ENCODE measurements at regions not wholly inside any gene's neighbourhood (a gene's known extent, or its start where the extent isn't known, plus 50 kb on each side); places are given as distances from the start of the nearest gene placed in this dataset.

GRCh38 chr2:42980764-42981416, 188.5 kb upstream of the HAAO start:
- Histone ChIP-seq H3K4me1 (peaks cover 33% of the 10 kb centered on the region), H3K36me3 (no peaks in the 10 kb centered on the region), H3K4me3 (no peak overlapping the region), H3K27ac (no peak overlapping the region), H3K4me2 (no peak overlapping the region), H3K27me3 (no peaks in the 10 kb centered on the region), H3K9me3 (no peaks in the 10 kb centered on the region), H4K20me1 (no peaks in the 10 kb centered on the region), H3K9ac (no peak overlapping the region)
- no peak for TF ChIP-seq Cebpa-rat (IDR thresholded peaks at IDR 0.05)

GRCh38 chr2:42979870-42980763, 187.7 kb upstream of the HAAO start:
- Histone ChIP-seq H3K27ac (no peak overlapping the region), H3K4me3 (no peak overlapping the region), H3K36me3 (no peaks in the 10 kb centered on the region), H3K27me3 (no peaks in the 10 kb centered on the region), H3K9ac (no peak overlapping the region), H3K9me3 (no peaks in the 10 kb centered on the region), H4K20me1 (no peaks in the 10 kb centered on the region), H3K4me1 (peaks cover 41% of the 10 kb centered on the region), H3K4me2 (0 out of 2 replicates have a peak overlapping the region, but pooled peaks have one; percentile 19)
- TF ChIP-seq Cebpa-rat (IDR thresholded peaks at IDR 0.05), result no peak

GRCh38 chr2:42979416-42979869, 187.1 kb upstream of the HAAO start:
- H3K4me1 ChIP-seq, result peaks cover 48% of the 10 kb centered on the region
- H4K20me1 ChIP-seq, result no peaks in the 10 kb centered on the region
- H3K27ac ChIP-seq, result peak overlapping the region; percentile 18; the same call in 1 of the 2 replicates

DNA sequence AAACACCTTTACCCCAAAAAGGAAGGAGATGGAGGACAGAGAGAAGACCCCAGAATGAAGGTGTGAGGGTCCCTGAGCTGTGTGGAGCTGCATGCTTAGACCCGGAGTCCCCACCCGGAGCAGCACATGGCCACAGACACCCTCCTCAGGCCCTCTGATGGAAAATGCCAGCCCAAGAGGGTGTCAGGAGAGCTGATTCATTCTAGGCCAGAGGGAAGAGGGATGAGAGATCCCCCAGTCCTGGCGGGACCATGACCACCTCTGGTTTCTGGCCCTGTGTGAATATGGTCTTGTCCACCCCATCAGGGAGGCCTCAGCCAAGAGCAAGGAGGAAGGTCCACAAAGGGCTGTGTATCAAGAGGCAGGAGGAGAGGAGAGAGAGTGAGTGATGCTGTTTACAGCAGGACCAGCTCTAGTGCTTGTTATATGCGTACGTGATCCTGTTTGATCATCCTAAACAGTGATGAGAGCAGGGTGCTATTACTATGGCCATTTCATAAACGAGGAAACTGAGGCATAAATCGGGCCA, 186.6 kb upstream of the HAAO start:
- Histone ChIP-seq H3K27me3 (no peaks in the 10 kb centered on the region), H4K20me1 (no peaks in the 10 kb centered on the region), H3K9ac (no peak overlapping the region), H3K4me2 (0 out of 2 replicates have a peak overlapping the region, but pooled peaks have one; percentile 19), H3K27ac (peak overlapping the region; percentile 18; the same call in 1 of the 2 replicates), H3K9me3 (no peaks in the 10 kb centered on the region), H3K4me1 (peaks cover 53% of the 10 kb centered on the region), H3K4me3 (no peak overlapping the region), H3K36me3 (no peaks in the 10 kb centered on the region)
- TF ChIP-seq Cebpa-rat (IDR thresholded peaks at IDR 0.05), result no peak

More at GRCh38 chr2:42979416-42979869, 187.1 kb upstream of the HAAO start:
- Histone ChIP-seq H3K4me3 (no peak overlapping the region), H3K27me3 (no peaks in the 10 kb centered on the region), H3K4me2 (0 out of 2 replicates have a peak overlapping the region, but pooled peaks have one; percentile 19), H3K9ac (no peak overlapping the region), H3K36me3 (no peaks in the 10 kb centered on the region), H3K9me3 (no peaks in the 10 kb centered on the region)
- no peak for TF ChIP-seq Cebpa-rat (IDR thresholded peaks at IDR 0.05)

DNA sequence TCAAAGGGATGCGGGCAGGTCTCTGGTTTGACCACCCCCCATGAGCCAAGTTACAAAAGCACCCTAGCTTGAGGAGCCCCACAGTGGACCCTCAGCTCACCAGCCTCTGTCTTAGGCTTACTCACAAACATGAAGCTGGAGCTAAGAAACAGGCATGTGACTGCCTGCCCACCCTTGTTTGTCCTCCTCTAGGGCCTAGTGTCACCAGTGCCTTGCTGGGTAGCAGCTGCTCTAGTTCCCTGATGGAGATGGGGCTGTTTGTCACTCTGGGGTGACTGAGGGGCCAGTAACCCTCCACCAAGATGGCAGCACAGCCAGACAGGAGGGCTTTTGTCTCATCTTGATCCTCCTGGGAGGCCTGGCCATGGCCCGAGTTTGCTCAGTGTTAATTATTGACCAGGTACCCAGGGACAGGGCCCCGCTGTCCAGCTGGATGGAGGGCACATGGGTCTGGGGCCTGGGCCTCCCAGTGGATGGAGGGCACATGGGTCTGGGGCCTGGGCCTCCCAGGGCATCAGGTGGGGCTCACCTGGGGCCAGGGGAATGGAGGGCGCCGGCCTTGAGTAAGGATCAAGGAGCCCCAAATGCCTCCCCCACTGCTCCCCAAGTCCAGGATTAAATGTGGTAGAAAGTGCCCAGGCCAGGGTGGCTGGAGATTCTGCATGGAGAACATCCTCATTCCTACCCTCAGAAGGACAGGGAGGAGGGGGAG, 185.9 kb upstream of the HAAO start:
- peak overlapping the region; percentile 72; the same call in 1 of the 2 replicates for H3K4me2 ChIP-seq
- H3K9ac ChIP-seq, result no peak overlapping the region
- H3K4me3 ChIP-seq, result no peak overlapping the region
- H3K36me3 ChIP-seq, result no peaks in the 10 kb centered on the region
- no peaks in the 10 kb centered on the region for H4K20me1 ChIP-seq
- H3K4me1 ChIP-seq, result peaks cover 59% of the 10 kb centered on the region
- no peak for TF ChIP-seq Cebpa-rat (IDR thresholded peaks at IDR 0.05)
- H3K27ac ChIP-seq, result no peak overlapping the region
- no peaks in the 10 kb centered on the region for H3K27me3 ChIP-seq
- no peaks in the 10 kb centered on the region for H3K9me3 ChIP-seq

DNA sequence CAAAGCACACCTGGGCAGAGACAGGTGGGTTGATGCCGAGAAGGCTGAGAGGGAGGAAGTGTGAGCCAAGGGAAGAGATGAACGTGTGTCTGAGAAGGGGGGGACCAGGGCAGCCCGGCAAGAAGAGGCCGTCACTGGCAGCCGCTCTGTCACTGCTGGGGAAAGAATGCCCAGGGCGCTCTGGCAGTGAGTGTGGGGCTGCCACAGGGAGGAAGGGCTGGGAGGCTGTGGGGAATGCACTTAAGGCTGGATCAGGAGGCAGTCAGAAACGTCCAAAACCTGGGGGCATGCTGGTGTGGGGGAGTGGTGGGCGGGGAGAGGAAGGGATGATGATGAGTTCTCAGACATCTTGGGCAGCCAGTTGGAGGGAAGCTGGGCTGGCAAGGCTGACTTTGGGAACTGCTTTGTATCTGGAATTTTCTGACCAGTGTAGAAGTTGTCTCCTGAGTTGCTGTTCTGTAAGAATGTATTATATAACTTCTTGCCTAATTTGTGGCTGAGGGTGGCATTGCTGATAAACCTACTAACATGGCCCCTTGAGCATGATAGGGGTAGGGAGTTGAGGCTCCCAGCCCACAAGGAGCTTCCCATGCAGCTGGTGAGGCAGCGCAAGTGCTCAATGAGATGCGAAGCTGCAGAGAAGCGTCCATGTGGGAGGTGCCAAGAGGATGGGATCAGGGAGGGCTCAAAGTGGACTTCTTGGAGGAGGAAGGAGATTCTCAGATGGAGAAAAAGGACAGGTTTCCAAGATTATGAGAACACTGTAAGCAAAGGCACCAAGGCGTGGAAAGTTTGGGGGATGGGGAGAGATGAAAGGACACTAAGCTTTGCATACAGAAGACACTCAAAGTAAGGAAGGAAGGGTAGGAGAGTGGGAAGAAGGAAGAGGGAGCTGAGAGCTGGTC, 185.1 kb upstream of the HAAO start:
- no peaks in the 10 kb centered on the region for H3K27me3 ChIP-seq
- no peaks in the 10 kb centered on the region for H3K36me3 ChIP-seq
- TF ChIP-seq Cebpa-rat (IDR thresholded peaks at IDR 0.05), result no peak
- H3K4me1 ChIP-seq, result peaks cover 67% of the 10 kb centered on the region
- no peak overlapping the region for H3K9ac ChIP-seq
- H3K4me3 ChIP-seq, result no peak overlapping the region
- H3K4me2 ChIP-seq, result peak overlapping the region; percentile 72
- H3K9me3 ChIP-seq, result no peaks in the 10 kb centered on the region
- H4K20me1 ChIP-seq, result no peaks in the 10 kb centered on the region
- H3K27ac ChIP-seq, result no peak overlapping the region

DNA sequence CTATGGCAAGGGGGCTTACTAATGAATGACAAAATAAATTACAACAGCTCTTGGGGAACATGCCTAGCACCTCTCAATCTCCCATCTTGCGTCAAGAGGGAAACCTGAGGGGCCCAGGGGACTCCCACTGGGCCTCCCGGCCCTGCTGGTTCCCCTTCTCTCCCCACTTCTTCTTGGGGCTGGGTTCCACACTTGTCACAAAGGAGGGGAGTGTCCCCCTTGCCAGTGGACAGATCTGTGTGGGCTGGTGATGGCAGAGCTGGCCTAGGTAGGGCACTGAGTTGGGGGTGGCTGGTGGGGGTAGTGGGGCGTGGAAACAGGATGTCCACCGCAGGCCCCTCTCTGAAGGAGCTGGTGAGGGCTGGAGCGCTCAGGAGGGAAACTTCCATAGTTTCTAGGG, 184.0 kb upstream of the HAAO start:
- Histone ChIP-seq H3K4me3 (no peak overlapping the region), H3K27ac (peak overlapping the region; percentile 30), H3K27me3 (no peaks in the 10 kb centered on the region), H3K9me3 (no peaks in the 10 kb centered on the region), H3K9ac (no peak overlapping the region), H3K4me2 (peak overlapping the region; percentile 72), H3K36me3 (no peaks in the 10 kb centered on the region), H3K4me1 (peaks cover 78% of the 10 kb centered on the region), H4K20me1 (no peaks in the 10 kb centered on the region)
- no peak for TF ChIP-seq Cebpa-rat (IDR thresholded peaks at IDR 0.05)

DNA sequence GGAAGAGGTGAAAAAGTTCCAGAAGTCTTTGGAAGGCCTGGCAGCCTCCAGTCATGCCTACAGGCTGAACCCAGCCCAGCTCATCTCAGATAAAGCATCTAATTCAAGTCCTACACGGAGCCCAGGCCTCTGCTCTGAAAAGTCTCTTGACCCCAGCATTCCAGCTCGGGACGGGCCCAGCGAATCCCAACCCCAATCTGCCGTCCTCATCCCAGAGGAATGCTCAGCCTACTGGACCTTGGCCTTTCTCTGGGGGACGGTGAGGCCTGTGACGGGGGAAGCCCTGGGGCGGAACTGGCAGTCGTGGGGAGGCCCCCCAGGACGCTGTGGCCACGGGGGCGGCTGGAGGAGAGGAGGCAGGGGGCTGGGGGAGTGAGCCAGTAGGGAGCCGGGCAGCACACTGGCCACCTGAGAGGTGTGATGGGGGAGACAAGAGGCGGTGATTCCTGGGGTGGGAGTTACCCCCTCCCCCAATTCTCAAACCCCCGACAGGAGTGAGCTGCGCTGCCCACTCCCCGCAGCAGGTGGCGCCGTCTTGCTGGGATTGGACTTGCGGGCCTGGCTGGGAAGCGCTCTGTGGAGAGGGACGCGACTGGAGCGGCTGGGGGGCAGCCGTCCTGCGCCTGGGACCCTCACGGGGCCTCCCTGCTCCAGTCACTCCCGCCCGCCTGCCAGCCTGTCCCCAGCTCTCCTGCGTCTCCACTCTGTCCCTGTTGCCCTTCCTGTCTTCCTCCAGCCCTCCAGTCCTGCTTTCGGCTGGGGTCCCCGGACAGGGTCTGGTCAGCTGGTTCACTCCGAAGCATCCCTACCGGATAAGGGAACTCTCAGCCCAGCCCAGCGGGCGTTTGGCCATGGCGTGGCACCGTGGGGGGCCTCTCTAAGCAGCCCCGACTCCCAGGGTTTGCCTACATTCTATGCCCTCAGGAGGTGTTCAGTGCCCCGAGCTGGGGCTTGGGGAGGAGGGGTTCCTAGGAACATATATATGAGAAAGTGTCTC, 182.6 kb upstream of the HAAO start:
- Histone ChIP-seq H3K27ac (peak overlapping the region; percentile 65), H3K9me3 (no peaks in the 10 kb centered on the region), H3K4me2 (peak overlapping the region; percentile 72), H3K27me3 (no peaks in the 10 kb centered on the region), H4K20me1 (no peaks in the 10 kb centered on the region), H3K4me3 (no peak overlapping the region), H3K9ac (peak overlapping the region; percentile 53; the same call in 1 of the 2 replicates), H3K4me1 (peaks cover 91% of the 10 kb centered on the region), H3K36me3 (no peaks in the 10 kb centered on the region)
- TF ChIP-seq Cebpa-rat (IDR thresholded peaks at IDR 0.05), result no peak

Measured in BLaER1 (cell line).